HUDEP-2 (cell line): ENCODE measurements at regions not wholly inside any gene's neighbourhood (a gene's known extent, or its start where the extent isn't known, plus 50 kb on each side); places are given as distances from the start of the nearest gene placed in this dataset.

Source experiments
- DNase-seq, 76 experiments: peaks; one replicate each; lab custom pipeline; 2025; ENCODE audit not compliant: unreplicated experiment in 76 of 76; lab: John Stamatoyannopoulos, UW

- no peak for DNase-seq
These were observed 165.8 kb downstream of the UBE2E3 start for GRCh38 chr2:181146171-181146570.

GRCh38 chr2:181149056-181149455, 168.7 kb downstream of the UBE2E3 start:
- DNase-seq, result peak in 7 of 76 experiments; percentile 3 to 16 (median 10)

GRCh38 chr2:181152226-181152625, 171.8 kb downstream of the UBE2E3 start:
- DNase-seq, result no peak

GRCh38 chr2:181152701-181153100, 172.3 kb downstream of the UBE2E3 start:
- no peak for DNase-seq

- no peak for DNase-seq
These were observed 173.5 kb downstream of the UBE2E3 start for GRCh38 chr2:181153886-181154285.

- DNase-seq, result no peak
These were observed 176.9 kb downstream of the UBE2E3 start for GRCh38 chr2:181157326-181157725.

- DNase-seq, result no peak
These were observed 178.0 kb downstream of the UBE2E3 start for GRCh38 chr2:181158427-181158826.

GRCh38 chr2:181161615-181162014, 181.2 kb downstream of the UBE2E3 start:
- DNase-seq, result no peak

- no peak for DNase-seq
These were observed 182.7 kb downstream of the UBE2E3 start for GRCh38 chr2:181163139-181163538.

- DNase-seq, result no peak
These were observed 183.3 kb downstream of the UBE2E3 start for GRCh38 chr2:181163691-181164090.

- no peak for DNase-seq
These were observed 184.3 kb downstream of the UBE2E3 start for GRCh38 chr2:181164699-181165098.

GRCh38 chr2:181165199-181165868, 184.9 kb downstream of the UBE2E3 start:
- no peak for DNase-seq

GRCh38 chr2:181169503-181169902, 189.1 kb downstream of the UBE2E3 start:
- no peak for DNase-seq

GRCh38 chr2:181170256-181170655, 189.9 kb downstream of the UBE2E3 start:
- DNase-seq, result no peak

GRCh38 chr2:181172676-181173075, 192.3 kb downstream of the UBE2E3 start:
- no peak for DNase-seq

GRCh38 chr2:181174611-181175580, 194.5 kb downstream of the UBE2E3 start:
- DNase-seq, result no peak

- DNase-seq, result no peak
These were observed 196.1 kb downstream of the UBE2E3 start for GRCh38 chr2:181176540-181176939.

- no peak for DNase-seq
These were observed 197.0 kb downstream of the UBE2E3 start for GRCh38 chr2:181177376-181177775.

GRCh38 chr2:181178130-181178529, 197.7 kb downstream of the UBE2E3 start:
- DNase-seq, result no peak

GRCh38 chr2:181178823-181179412, 198.5 kb downstream of the UBE2E3 start:
- DNase-seq, result peak in 22 of 76 experiments; percentile 2 to 39 (median 13)

GRCh38 chr2:181183878-181184542, 203.6 kb downstream of the UBE2E3 start:
- no peak for DNase-seq
